ENCODE measurements at regions not wholly inside any gene's neighbourhood (a gene's known extent, or its start where the extent isn't known, plus 50 kb on each side); places are given as distances from the start of the nearest gene placed in this dataset.

- no peak for TF ChIP-seq HNF4G (IDR thresholded peaks at IDR 0.05)
- no peak for TF ChIP-seq GABPA (IDR thresholded peaks at IDR 0.05 in 1 of 2, conservative IDR thresholded peaks at IDR 0.05 in 1 of 2)
Measured at GRCh38 chr17:77577491-77577890, 381.0 kb upstream of the TNRC6C start (continued).

GRCh38 chr17:77579131-77579530 is 379.4 kb upstream of the TNRC6C start:
- no peaks in the 10 kb centered on the region for H3K36me3 ChIP-seq (ENCODE audit: control insufficient read depth in 4 of 4, insufficient read depth in 3 of 4, low read depth in 1 of 4, low read length in 3 of 4)
- no peak for DNase-seq (ENCODE audit: low spot score)

More at GRCh38 chr17:77579131-77579530, 379.4 kb upstream of the TNRC6C start:
- Histone ChIP-seq H3K4me3 (ENCODE audit: low read depth in 1 of 3, low read length in 3 of 3) (no peak overlapping the region), H3K9ac (ENCODE audit: low read depth in 1 of 2, low read length in 2 of 2) (no peak overlapping the region), H3K27me3 (ENCODE audit: control insufficient read depth in 4 of 4, insufficient read depth in 4 of 4, low read length in 3 of 4) (peaks cover 0 to 3% (median 0%) of the 10 kb centered on the region in 4 donors), H3K27ac (ENCODE audit: low read depth in 1 of 2, low read length in 2 of 2) (no peak overlapping the region), H3K4me1 (ENCODE audit: control insufficient read depth in 4 of 4, insufficient read depth in 4 of 4, low read length in 3 of 4) (no peaks in the 10 kb centered on the region), H3K9me3 (ENCODE audit: control insufficient read depth in 4 of 4, low read length in 3 of 4) (peaks cover 0 to 6% (median 0%) of the 10 kb centered on the region in 4 donors)
- no peak for TF ChIP-seq MAX (IDR thresholded peaks at IDR 0.05)
- TF ChIP-seq CTCF (IDR thresholded peaks at IDR 0.05; ENCODE audit: low read depth, low read length, missing input control), result no peak
- no peak for TF ChIP-seq REST (IDR thresholded peaks at IDR 0.05)
- no peak for TF ChIP-seq ZBTB33 (IDR thresholded peaks at IDR 0.05)
- TF ChIP-seq RXRA (IDR thresholded peaks at IDR 0.05), result no peak
- no peak for TF ChIP-seq FOXA2 (IDR thresholded peaks at IDR 0.05)
- TF ChIP-seq ATF3 (IDR thresholded peaks at IDR 0.05), result no peak
- no peak for TF ChIP-seq FOXA1 (IDR thresholded peaks at IDR 0.05)
- no peak for TF ChIP-seq RAD21 (IDR thresholded peaks at IDR 0.05)
- TF ChIP-seq NR2F2 (IDR thresholded peaks at IDR 0.05), result no peak
- 92% methylated on average over 9 of the region's 9 CpGs for WGBS

Measured in liver (tissue), 8 donors.